ENCODE measurements at regions not wholly inside any gene's neighbourhood (a gene's known extent, or its start where the extent isn't known, plus 50 kb on each side); places are given as distances from the start of the nearest gene placed in this dataset.

DNA sequence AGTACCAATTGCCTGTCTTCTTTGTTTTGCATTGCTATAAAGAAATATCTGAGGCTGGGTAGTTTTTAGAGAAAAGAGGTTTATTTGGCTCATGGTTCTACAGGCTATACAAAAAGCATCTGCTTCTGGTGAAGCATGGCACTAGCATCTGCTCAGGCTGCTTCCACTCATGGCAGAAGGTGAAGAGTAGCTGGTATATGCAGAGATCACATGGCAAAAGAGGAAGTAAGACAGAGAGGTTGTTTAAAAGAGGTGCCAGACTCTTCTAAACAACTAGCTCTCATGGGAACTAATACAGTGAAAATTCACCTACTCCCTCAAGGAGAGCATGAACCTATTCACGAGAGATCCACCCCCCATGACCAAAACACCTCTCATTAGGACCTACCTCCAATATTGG lies 56.7 kb upstream of the GUCA2B start:
- no peak for DNase-seq

DNA sequence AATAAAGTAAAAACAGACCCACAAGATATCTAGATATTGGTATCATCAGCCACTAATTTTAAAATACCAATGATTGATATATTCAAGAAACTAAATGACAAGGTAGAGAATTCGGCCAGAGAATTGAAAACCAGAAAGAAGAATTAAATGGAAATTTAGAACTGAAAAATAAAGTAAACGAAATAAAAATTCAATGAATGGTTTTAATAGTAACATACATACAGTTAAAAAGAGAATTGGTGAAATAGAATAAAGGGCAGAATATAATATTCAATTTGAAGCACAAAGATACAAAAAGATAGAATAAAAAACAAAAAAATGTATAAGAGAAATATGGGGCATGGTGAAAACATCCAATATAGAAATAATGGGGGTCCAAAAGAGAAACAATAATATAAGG lies 64.0 kb upstream of the GUCA2B start:
- no peak for DNase-seq

DNA sequence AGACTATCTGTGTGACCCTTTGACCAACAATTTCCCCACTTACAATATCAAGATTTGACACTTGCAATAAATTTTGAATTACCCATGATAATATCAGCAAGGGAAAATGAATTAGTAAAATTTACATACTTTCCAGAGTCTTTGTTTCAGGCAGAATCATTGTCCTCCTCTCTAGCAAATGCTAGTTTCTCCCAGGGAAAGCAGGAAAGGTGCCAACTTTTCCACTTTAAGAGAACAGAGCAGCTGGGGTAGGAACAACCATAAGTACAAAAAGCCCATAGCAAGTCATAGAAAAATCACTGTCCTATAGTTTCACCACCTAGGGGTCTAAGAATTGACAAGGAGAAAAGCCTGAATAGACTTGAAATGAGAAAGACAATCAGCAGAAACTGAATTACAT lies 67.1 kb upstream of the GUCA2B start:
- DNase-seq, result no peak

- DNase-seq, result no peak
Observed at GRCh38 chr1:42085596-42085995, 67.6 kb upstream of the GUCA2B start.

DNA sequence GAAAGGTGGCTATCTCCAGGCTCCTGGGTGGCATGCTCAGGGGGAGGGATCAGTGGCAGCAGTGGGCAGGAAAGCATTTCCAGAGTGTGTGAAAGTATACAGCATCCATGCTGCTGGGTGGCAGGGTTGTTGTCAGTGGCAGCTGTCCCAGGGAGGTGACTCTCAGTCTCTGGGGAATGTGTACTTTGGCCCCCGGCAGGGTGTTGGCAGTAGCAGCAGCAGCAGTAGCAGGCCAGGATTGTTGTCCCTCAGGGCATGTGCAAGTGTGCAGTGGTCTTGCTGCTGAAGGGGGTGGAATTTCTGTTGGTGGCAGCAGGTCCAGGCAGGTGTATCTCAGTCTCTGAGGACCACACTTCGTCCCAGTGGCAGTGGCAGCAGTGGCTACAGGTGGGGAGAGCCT lies 71.7 kb upstream of the GUCA2B start:
- no peak for DNase-seq

GRCh38 chr1:42075179-42075578 lies 78.0 kb upstream of the GUCA2B start:
- no peak for DNase-seq

GRCh38 chr1:42070996-42071395 lies 82.2 kb upstream of the GUCA2B start:
- no peak for DNase-seq

- no peak for DNase-seq
Observed at GRCh38 chr1:42057800-42058199, 95.4 kb upstream of the GUCA2B start.

GRCh38 chr1:42056460-42056859 lies 96.8 kb upstream of the GUCA2B start:
- DNase-seq, result no peak

- no peak for DNase-seq
Observed at GRCh38 chr1:42055061-42055460, 98.1 kb upstream of the GUCA2B start.

DNA sequence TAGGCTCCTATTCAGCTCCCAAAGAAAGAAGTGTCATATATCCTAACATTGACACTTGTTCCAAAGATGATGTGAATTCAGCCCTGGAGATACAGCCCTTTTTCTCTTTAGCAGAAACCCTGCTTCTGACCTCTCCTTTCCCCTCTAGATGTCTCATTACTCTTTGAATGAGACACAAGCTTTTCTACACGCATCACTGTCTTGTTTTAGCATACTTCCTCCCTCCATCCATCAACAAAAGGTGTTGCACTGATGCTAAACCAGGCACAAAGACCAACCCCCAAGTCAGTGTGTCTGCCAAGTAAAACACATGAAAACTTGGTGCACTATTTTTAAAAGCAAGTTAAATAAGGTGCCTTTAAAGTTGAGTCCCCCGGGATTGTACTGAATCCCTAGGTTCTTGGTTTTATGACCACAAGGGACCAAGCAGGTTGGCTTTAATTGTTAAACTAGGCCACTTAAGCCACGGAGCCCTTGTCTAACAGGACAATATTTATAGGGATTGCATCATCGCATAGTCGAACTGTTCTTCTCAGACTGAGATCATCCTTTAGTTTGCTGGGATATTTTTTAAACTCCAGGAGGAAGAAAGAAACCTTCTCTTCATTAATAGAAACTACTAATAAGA lies 101.0 kb upstream of the GUCA2B start:
- no peak for DNase-seq

DNA sequence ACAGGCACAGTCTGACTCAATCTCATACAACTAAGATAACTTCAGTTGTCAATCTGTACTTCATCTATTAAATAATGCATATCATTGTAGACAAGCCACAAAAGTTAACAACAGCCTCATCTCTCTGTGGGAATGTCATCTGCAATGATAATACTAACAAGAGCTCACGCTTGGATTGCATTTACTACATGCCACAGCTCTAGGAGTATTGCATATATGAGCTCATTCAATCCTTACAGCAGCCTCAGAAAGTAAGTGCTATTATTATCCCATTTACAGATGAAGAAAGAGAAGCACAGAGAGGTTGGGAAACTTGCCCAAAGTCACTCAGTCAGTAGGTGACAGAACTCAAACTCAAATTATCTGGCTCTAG lies 105.7 kb upstream of the GUCA2B start:
- DNase-seq, result no peak

DNA sequence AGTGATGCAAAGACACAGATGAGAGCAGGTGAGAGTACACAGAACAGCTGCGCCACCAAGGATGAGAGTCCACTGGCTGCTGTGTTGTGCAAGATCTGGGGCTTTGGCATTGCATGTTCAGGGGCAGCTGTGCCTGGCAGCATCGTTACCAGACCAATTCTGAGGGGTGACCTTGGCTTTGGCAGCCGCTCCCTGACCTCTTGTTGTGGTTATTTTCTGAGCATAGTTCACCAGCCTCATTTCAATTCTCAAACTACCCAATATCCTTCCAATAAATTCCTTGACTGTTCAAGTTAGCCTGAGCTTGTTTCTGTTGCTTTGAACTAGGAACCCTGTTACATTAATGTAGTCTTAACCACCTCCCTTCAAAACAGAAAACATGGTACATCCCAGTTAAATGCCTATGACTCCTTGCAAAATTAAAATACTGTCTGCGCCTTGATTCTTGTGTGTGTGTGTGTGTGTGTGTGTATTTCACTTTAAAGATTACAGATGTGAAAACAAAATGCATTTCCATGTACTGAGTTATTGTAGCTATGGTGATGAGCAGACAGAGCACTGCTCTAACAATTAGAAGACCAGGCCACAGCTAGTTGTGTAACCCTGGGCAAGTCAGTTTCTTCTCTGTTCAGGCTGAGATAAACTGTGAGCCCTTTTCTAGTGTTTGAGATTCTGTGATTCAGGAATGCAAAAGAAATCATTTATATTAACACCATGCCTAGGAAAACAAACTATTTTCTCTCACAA lies 106.3 kb upstream of the GUCA2B start:
- no peak for DNase-seq

GRCh38 chr1:42044346-42044745 lies 108.9 kb upstream of the GUCA2B start:
- DNase-seq, result no peak

- no peak for DNase-seq
Observed at GRCh38 chr1:42043811-42044210, 109.4 kb upstream of the GUCA2B start.

GRCh38 chr1:42043182-42043581 lies 110.0 kb upstream of the GUCA2B start:
- DNase-seq, result no peak

GRCh38 chr1:42041031-42041430 lies 112.2 kb upstream of the GUCA2B start:
- DNase-seq, result no peak

DNA sequence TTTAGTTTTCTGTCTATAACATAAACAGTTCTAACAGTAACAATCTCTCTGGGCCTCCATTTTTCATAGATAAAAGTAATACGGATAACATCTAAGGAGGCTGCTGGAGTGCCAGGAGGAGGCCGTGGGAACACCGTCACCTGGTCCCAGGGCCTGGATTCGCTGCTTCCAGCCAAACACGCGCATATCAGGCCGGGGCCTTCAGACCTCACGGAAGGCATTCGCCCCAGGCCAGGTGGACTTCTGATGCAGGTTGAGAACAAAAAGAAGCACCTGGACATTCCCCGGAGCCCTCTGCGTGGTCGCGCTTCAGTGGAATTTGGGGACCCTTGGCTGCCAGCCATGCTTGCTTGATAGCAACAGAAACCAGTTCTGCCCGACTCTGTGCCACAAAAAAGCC lies 113.1 kb upstream of the GUCA2B start:
- DNase-seq, result no peak

- no peak for DNase-seq
Observed at GRCh38 chr1:42038261-42038660, 114.9 kb upstream of the GUCA2B start.

GRCh38 chr1:42037586-42037985 lies 115.6 kb upstream of the GUCA2B start:
- no peak for DNase-seq

- DNase-seq, result no peak
Observed at GRCh38 chr1:42037161-42037560, 116.0 kb upstream of the GUCA2B start.

DNA sequence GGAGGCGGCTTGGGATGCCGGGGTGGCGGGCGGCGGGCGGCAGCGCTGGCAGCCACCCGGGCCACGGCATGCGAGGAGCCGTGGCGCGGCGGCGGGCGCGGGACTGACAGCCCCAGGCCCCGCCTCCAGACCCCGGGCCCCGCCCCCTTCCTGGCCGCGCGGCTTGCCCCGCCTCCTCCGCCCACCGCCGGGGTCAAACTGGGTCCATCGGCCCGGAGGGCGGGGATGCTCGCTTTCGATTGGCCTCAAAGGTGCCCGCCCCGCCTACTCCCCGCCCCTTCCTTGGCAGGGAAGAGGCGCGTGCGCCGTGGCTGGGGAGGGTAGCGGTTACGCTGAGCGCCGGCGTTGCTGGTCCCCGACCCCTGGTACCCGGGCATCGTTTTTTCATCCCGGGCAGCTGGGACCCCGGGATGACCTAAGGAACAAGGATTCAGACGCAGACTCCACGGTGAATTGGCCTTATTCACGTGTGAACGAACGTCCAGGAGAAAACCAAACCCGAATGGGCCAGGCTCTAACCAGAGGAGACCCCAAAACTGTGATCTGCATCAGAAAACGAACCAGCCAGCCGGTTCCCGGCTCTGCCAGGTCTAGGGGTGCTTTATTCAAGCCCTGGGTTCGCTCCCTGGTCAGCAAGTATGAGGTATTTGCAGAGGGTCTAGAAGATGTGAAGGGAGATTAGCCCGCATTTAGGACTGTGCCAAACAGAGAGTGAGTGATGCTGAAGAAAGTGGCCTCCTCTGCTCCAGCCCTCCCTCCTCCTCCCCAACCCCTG lies 117.2 kb upstream of the GUCA2B start:
- peak; percentile 99 for DNase-seq

GRCh38 chr1:42035205-42035829 lies 116.6 kb upstream of the HIVEP3 start:
- peak; percentile 58 for DNase-seq

DNA sequence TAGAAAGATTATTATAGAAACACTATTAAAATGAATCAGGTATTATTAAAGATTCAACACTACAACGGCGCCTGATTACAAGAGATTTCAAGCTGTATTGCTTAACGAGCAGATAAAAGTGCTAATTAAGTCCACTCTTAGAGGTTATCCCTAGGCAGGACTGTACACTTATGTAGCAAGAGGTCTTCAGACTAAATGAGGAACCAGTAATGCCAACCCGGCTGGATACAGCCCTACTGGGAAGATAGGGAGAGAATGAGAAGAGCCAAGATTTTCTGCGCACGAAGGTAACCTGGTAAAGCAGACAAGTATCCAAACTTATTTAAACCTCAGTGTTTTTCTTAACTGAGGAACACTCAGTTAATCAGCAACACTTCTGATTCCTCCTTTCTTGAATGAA lies 115.7 kb upstream of the HIVEP3 start:
- no peak for DNase-seq

Data from activated CD4-positive, alpha-beta T cell treated with anti-CD3 and anti-CD28 coated beads for 48 hours (primary cell).